Esophagus (tissue), 2 donors: ENCODE measurements at regions not wholly inside any gene's neighbourhood (a gene's known extent, or its start where the extent isn't known, plus 50 kb on each side); places are given as distances from the start of the nearest gene placed in this dataset.

Source experiments
- H3K27ac ChIP-seq, 2 donors: one replicate each; pipeline ENCODE4 v1.5.1; 2013; ENCODE audit warnings: low read depth in 2 of 2, mild to moderate bottlenecking in 2 of 2, inconsistent platforms in 1 of 2, low read length in 1 of 2, moderate library complexity in 1 of 2
- H3K27me3 ChIP-seq, 2 donors: one replicate each; pipeline ENCODE4 v1.6.1; 2013; ENCODE audit warnings: low read length in 2 of 2, control low read depth in 1 of 2, mild to moderate bottlenecking in 1 of 2; ENCODE audit not compliant: insufficient read depth in 2 of 2, control insufficient read depth in 1 of 2
- H3K36me3 ChIP-seq, 2 donors: one replicate each; pipeline ENCODE4 v1.6.1; 2013; ENCODE audit warnings: low read length in 1 of 2; ENCODE audit not compliant: control insufficient read depth in 2 of 2, insufficient read depth in 2 of 2
- H3K4me1 ChIP-seq, 2 donors: one replicate each; pipeline ENCODE4 v1.6.1; 2013; ENCODE audit warnings: low read length in 1 of 2; ENCODE audit not compliant: control insufficient read depth in 2 of 2, insufficient read depth in 2 of 2
- H3K4me3 ChIP-seq, 2 donors: one replicate each; pipeline ENCODE4 v1.5.1; 2013; ENCODE audit warnings: low read length in 2 of 2, mild to moderate bottlenecking in 2 of 2, low read depth in 1 of 2, moderate library complexity in 1 of 2
- H3K9me3 ChIP-seq, 2 donors: one replicate each; pipeline ENCODE4 v1.6.1; 2013; ENCODE audit warnings: mild to moderate bottlenecking in 2 of 2, low read depth in 1 of 2, low read length in 1 of 2, moderate library complexity in 1 of 2; ENCODE audit not compliant: control insufficient read depth in 2 of 2, insufficient read depth in 1 of 2
- WGBS, 2 donors: extraction: QIAGEN DNeasy Blood & Tissue Kit; methylation state at CpG; one replicate each; pipeline ENCODE4 v1.1.7; 2013; 5-methylcytosine and 5-hydroxymethylcytosine counted together
- donor health status: healthy with polysubstance abuse.
- donor health status: Bipolar disorder and iron deficiency.

DNA sequence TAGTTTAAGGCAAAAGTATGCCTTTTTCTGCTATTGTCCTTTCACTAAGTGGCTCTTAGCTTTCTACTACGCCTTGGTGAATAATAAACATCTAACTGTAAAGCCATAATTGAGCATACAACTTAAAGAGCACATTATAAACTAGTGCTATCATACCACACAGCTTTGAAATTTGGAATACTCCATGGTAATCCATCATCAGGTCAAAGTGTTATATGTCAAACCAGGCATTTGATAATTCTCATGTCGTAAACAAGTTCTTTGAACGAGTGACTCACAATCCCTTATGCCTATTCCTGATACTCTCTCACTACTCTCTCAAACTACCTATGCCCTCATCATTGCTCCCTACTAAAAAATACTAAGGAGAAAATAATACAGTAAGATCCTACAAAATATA lies 60.3 kb upstream of the FMN2 start:
- H3K27me3 ChIP-seq = no peaks in the 10 kb centered on the region
- no peak overlapping the region for H3K27ac ChIP-seq
- no peak overlapping the region for H3K4me3 ChIP-seq
- WGBS, 2 donors = 75 to 77% methylated on average over 3 of the region's 3 CpGs
- H3K9me3 ChIP-seq = no peaks in the 10 kb centered on the region
- no peaks in the 10 kb centered on the region for H3K36me3 ChIP-seq
- H3K4me1 ChIP-seq = no peaks in the 10 kb centered on the region

DNA sequence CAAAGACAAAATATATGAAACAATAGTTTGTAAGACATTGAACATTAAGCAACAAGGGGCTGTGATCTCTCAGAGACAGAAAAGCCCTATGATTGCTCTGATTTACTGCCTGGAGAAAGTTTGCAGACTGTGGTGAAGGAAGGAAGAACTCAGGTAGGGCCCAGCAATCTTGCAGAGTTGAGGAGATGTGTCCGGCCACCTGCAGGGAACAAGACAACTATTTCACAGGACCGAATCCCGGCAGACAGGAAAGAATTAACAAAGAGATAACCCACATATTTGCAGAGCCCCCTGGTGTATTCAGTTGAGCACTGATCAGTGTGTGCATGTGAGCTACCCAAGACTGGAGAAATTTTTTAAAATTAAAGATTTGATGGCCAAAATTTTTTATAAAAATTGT lies 58.3 kb upstream of the FMN2 start:
- H3K9me3 ChIP-seq = no peaks in the 10 kb centered on the region
- no peak overlapping the region for H3K27ac ChIP-seq
- H3K4me1 ChIP-seq = no peaks in the 10 kb centered on the region
- H3K4me3 ChIP-seq = no peak overlapping the region
- H3K27me3 ChIP-seq = no peaks in the 10 kb centered on the region
- no peaks in the 10 kb centered on the region for H3K36me3 ChIP-seq
- WGBS, 2 donors = 42 to 53% methylated on average over 3 of the region's 3 CpGs

DNA sequence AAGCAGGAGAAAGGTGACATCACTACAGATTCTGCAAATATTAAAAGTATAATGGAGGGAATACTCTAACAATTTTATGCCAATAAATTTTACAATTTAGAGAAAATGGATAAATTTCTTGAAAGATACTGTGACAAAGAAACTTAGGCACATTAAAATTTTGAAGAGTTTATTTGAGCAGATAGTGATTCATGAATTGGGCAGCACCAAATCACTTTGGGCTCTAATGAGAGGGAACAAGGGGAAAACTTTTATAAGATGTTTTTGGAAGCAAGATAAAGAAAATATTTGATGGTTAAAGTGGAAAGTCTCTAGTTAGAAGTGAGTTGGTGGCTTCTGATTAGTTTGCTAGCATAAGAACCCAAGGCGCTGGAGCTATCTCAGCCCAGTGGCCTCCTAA lies 55.2 kb upstream of the FMN2 start:
- Histone ChIP-seq H3K4me3 (no peak overlapping the region), H3K27ac (no peak overlapping the region), H3K4me1 (no peaks in the 10 kb centered on the region), H3K9me3 (no peaks in the 10 kb centered on the region), H3K36me3 (no peaks in the 10 kb centered on the region), H3K27me3 (no peaks in the 10 kb centered on the region)
- 92 to 100% methylated on average over 1 of the region's 1 CpG for WGBS, 2 donors
